COLO668 (cell line): ENCODE measurements at regions not wholly inside any gene's neighbourhood (a gene's known extent, or its start where the extent isn't known, plus 50 kb on each side); places are given as distances from the start of the nearest gene placed in this dataset.

Experiments
- DNase-seq: peaks from one replicate; lab custom pipeline; 2025; ENCODE audit not compliant: unreplicated experiment; lab: John Stamatoyannopoulos, UW

GRCh38 chr4:144565527-144566195 lies 80.3 kb upstream of the HHIP start:
- DNase-seq: no peak

- no peak for DNase-seq
Measured at GRCh38 chr4:144572660-144573059, 73.3 kb upstream of the HHIP start.

- no peak for DNase-seq
Measured at GRCh38 chr4:144574000-144574399, 72.0 kb upstream of the HHIP start.

- DNase-seq: no peak
Measured at GRCh38 chr4:144574509-144574908, 71.4 kb upstream of the HHIP start.

- DNase-seq: no peak
Measured at GRCh38 chr4:144575181-144575580, 70.8 kb upstream of the HHIP start.

GRCh38 chr4:144578681-144579080 lies 67.3 kb upstream of the HHIP start:
- DNase-seq: no peak

- DNase-seq: no peak
Measured at GRCh38 chr4:144579411-144580030, 66.4 kb upstream of the HHIP start.

GRCh38 chr4:144580430-144580829 lies 65.5 kb upstream of the HHIP start:
- no peak for DNase-seq

GRCh38 chr4:144582105-144582850 lies 63.7 kb upstream of the HHIP start:
- no peak for DNase-seq

GRCh38 chr4:144582975-144583374 lies 63.0 kb upstream of the HHIP start:
- DNase-seq: no peak

- no peak for DNase-seq
Measured at GRCh38 chr4:144583658-144584057, 62.3 kb upstream of the HHIP start.

GRCh38 chr4:144584428-144584827 lies 61.5 kb upstream of the HHIP start:
- DNase-seq: no peak

- DNase-seq: no peak
Measured at GRCh38 chr4:144589512-144589911, 56.4 kb upstream of the HHIP start.

GRCh38 chr4:144590020-144590419 lies 55.9 kb upstream of the HHIP start:
- no peak for DNase-seq

- peak; percentile 30 for DNase-seq
Measured at GRCh38 chr4:144591401-144591800, 54.6 kb upstream of the HHIP start.

GRCh38 chr4:144592264-144592663 lies 53.7 kb upstream of the HHIP start:
- DNase-seq: no peak

GRCh38 chr4:144594471-144594986 lies 51.4 kb upstream of the HHIP start:
- DNase-seq: no peak

GRCh38 chr4:144595681-144596080 lies 50.3 kb upstream of the HHIP start:
- no peak for DNase-seq
